IPS-18a (cell line): ENCODE measurements at regions not wholly inside any gene's neighbourhood (a gene's known extent, or its start where the extent isn't known, plus 50 kb on each side); places are given as distances from the start of the nearest gene placed in this dataset.

Source experiments
- H3K27ac ChIP-seq: one replicate; pipeline ENCODE4 v1.5.1; 2013; ENCODE audit warnings: low read length
- H3K27me3 ChIP-seq: one replicate; pipeline ENCODE4 v1.6.1; 2013; ENCODE audit warnings: mild to moderate bottlenecking, low read length; ENCODE audit not compliant: control insufficient read depth, insufficient read depth
- H3K36me3 ChIP-seq: one replicate; pipeline ENCODE4 v1.6.1; 2013; ENCODE audit warnings: low read depth, low read length; ENCODE audit not compliant: control insufficient read depth
- H3K4me1 ChIP-seq: one replicate; pipeline ENCODE4 v1.6.1; 2013; ENCODE audit warnings: low read depth, low read length; ENCODE audit not compliant: control insufficient read depth
- H3K4me3 ChIP-seq: one replicate; pipeline ENCODE4 v1.5.1; 2013; ENCODE audit warnings: low read length
- H3K9ac ChIP-seq: one replicate; pipeline ENCODE4 v1.6.1; 2013; ENCODE audit warnings: mild to moderate bottlenecking, low read length, moderate library complexity
- H3K9me3 ChIP-seq: one replicate; pipeline ENCODE4 v1.6.1; 2013; ENCODE audit warnings: low read depth, low read length; ENCODE audit not compliant: control insufficient read depth

GRCh38 chr3:145752576-145752975 is 408.4 kb downstream of the PLOD2 start:
- no peaks in the 10 kb centered on the region for H3K36me3 ChIP-seq
- no peak overlapping the region for H3K4me3 ChIP-seq
- no peaks in the 10 kb centered on the region for H3K4me1 ChIP-seq
- H3K9me3 ChIP-seq, result no peaks in the 10 kb centered on the region
- H3K27ac ChIP-seq, result no peak overlapping the region
- H3K27me3 ChIP-seq, result no peaks in the 10 kb centered on the region
- H3K9ac ChIP-seq, result no peak overlapping the region

GRCh38 chr3:145754605-145755289 is 406.2 kb downstream of the PLOD2 start:
- Histone ChIP-seq H3K4me3 (no peak overlapping the region), H3K9me3 (no peaks in the 10 kb centered on the region)

GRCh38 chr3:145760036-145760435 is 400.9 kb downstream of the PLOD2 start:
- H3K9me3 ChIP-seq, result no peaks in the 10 kb centered on the region
- no peaks in the 10 kb centered on the region for H3K27me3 ChIP-seq
- no peak overlapping the region for H3K27ac ChIP-seq
- H3K36me3 ChIP-seq, result no peaks in the 10 kb centered on the region
- H3K9ac ChIP-seq, result no peak overlapping the region
- H3K4me3 ChIP-seq, result no peak overlapping the region
- H3K4me1 ChIP-seq, result no peaks in the 10 kb centered on the region

More at GRCh38 chr3:145754605-145755289, 406.2 kb downstream of the PLOD2 start:
- Histone ChIP-seq H3K4me1 (no peaks in the 10 kb centered on the region), H3K36me3 (no peaks in the 10 kb centered on the region), H3K27me3 (no peaks in the 10 kb centered on the region), H3K9ac (no peak overlapping the region), H3K27ac (no peak overlapping the region)

GRCh38 chr3:145767909-145768308 is 393.1 kb downstream of the PLOD2 start:
- Histone ChIP-seq H3K9me3 (no peaks in the 10 kb centered on the region), H3K27me3 (no peaks in the 10 kb centered on the region), H3K9ac (no peak overlapping the region), H3K4me1 (no peaks in the 10 kb centered on the region), H3K36me3 (no peaks in the 10 kb centered on the region), H3K4me3 (no peak overlapping the region), H3K27ac (no peak overlapping the region)

GRCh38 chr3:145776782-145777408 is 384.1 kb downstream of the PLOD2 start:
- H3K9me3 ChIP-seq, result no peaks in the 10 kb centered on the region
- no peak overlapping the region for H3K9ac ChIP-seq
- H3K27me3 ChIP-seq, result no peaks in the 10 kb centered on the region
- H3K27ac ChIP-seq, result no peak overlapping the region
- no peaks in the 10 kb centered on the region for H3K4me1 ChIP-seq
- no peaks in the 10 kb centered on the region for H3K36me3 ChIP-seq
- H3K4me3 ChIP-seq, result no peak overlapping the region

GRCh38 chr3:145780301-145780700 is 380.7 kb downstream of the PLOD2 start:
- no peak overlapping the region for H3K9ac ChIP-seq
- no peaks in the 10 kb centered on the region for H3K27me3 ChIP-seq
- H3K9me3 ChIP-seq, result no peaks in the 10 kb centered on the region
- H3K4me3 ChIP-seq, result no peak overlapping the region
- no peaks in the 10 kb centered on the region for H3K36me3 ChIP-seq
- no peaks in the 10 kb centered on the region for H3K4me1 ChIP-seq
- H3K27ac ChIP-seq, result no peak overlapping the region

- H3K9ac ChIP-seq, result no peak overlapping the region
- peaks cover 3% of the 10 kb centered on the region for H3K4me1 ChIP-seq
- no peak overlapping the region for H3K4me3 ChIP-seq
- no peaks in the 10 kb centered on the region for H3K36me3 ChIP-seq
- no peak overlapping the region for H3K27ac ChIP-seq
- H3K9me3 ChIP-seq, result no peaks in the 10 kb centered on the region
- no peaks in the 10 kb centered on the region for H3K27me3 ChIP-seq
These were observed 375.3 kb downstream of the PLOD2 start for GRCh38 chr3:145785668-145786067.

- no peaks in the 10 kb centered on the region for H3K36me3 ChIP-seq
- H3K4me1 ChIP-seq, result peaks cover 16% of the 10 kb centered on the region
- H3K4me3 ChIP-seq, result no peak overlapping the region
- no peak overlapping the region for H3K9ac ChIP-seq
- no peaks in the 10 kb centered on the region for H3K27me3 ChIP-seq
- H3K9me3 ChIP-seq, result no peaks in the 10 kb centered on the region
- H3K27ac ChIP-seq, result no peak overlapping the region
These were observed 363.0 kb downstream of the PLOD2 start for GRCh38 chr3:145798007-145798406.

GRCh38 chr3:145798696-145799537 is 362.1 kb downstream of the PLOD2 start:
- H3K9me3 ChIP-seq, result no peaks in the 10 kb centered on the region
- H3K9ac ChIP-seq, result no peak overlapping the region
- H3K36me3 ChIP-seq, result no peaks in the 10 kb centered on the region
- H3K4me3 ChIP-seq, result no peak overlapping the region
- H3K4me1 ChIP-seq, result peaks cover 16% of the 10 kb centered on the region
- H3K27me3 ChIP-seq, result no peaks in the 10 kb centered on the region
- no peak overlapping the region for H3K27ac ChIP-seq

GRCh38 chr3:145801696-145802095 is 359.3 kb downstream of the PLOD2 start:
- Histone ChIP-seq H3K27me3 (no peaks in the 10 kb centered on the region), H3K9ac (no peak overlapping the region), H3K27ac (no peak overlapping the region), H3K36me3 (no peaks in the 10 kb centered on the region), H3K4me1 (peaks cover 16% of the 10 kb centered on the region), H3K4me3 (no peak overlapping the region), H3K9me3 (no peaks in the 10 kb centered on the region)

GRCh38 chr3:145807990-145808389 is 353.0 kb downstream of the PLOD2 start:
- H3K36me3 ChIP-seq, result no peaks in the 10 kb centered on the region
- H3K4me3 ChIP-seq, result no peak overlapping the region
- no peaks in the 10 kb centered on the region for H3K4me1 ChIP-seq
- H3K27ac ChIP-seq, result no peak overlapping the region
- no peak overlapping the region for H3K9ac ChIP-seq
- H3K27me3 ChIP-seq, result no peaks in the 10 kb centered on the region
- H3K9me3 ChIP-seq, result no peaks in the 10 kb centered on the region
